Liver (tissue), 8 donors: ENCODE measurements at regions not wholly inside any gene's neighbourhood (a gene's known extent, or its start where the extent isn't known, plus 50 kb on each side); places are given as distances from the start of the nearest gene placed in this dataset.

ENCODE experiments used
- DNase-seq: peaks from one replicate; pipeline ENCODE4 v3.0.0-alpha.2; 2017; ENCODE audit warnings: low spot score
- H3K27ac ChIP-seq, 2 donors: one replicate each; pipeline ENCODE4 v1.7.0; 2013; ENCODE audit warnings: inconsistent platforms in 2 of 2, low read length in 2 of 2, control low read depth in 1 of 2, low read depth in 1 of 2, mild to moderate bottlenecking in 1 of 2
- H3K27me3 ChIP-seq, 4 donors: one replicate each; pipeline versions ENCODE4 v1.6.1 to v1.7.0; 2013; ENCODE audit warnings: low read length in 3 of 4, inconsistent platforms in 1 of 4, mild to moderate bottlenecking in 1 of 4, moderate library complexity in 1 of 4; ENCODE audit not compliant: control insufficient read depth in 4 of 4, insufficient read depth in 4 of 4
- H3K36me3 ChIP-seq, 4 donors: one replicate each; pipeline versions ENCODE4 v1.6.1 to v1.7.0; 2013; ENCODE audit warnings: low read length in 3 of 4, mild to moderate bottlenecking in 3 of 4, low read depth in 1 of 4, moderate library complexity in 1 of 4; ENCODE audit not compliant: control insufficient read depth in 4 of 4, insufficient read depth in 3 of 4
- H3K4me1 ChIP-seq, 4 donors: one replicate each; pipeline versions ENCODE4 v1.6.1 to v1.7.0; 2013; ENCODE audit warnings: low read length in 3 of 4, mild to moderate bottlenecking in 3 of 4, moderate library complexity in 1 of 4; ENCODE audit not compliant: control insufficient read depth in 4 of 4, insufficient read depth in 4 of 4
- H3K4me3 ChIP-seq, 3 donors: one replicate each; pipeline versions ENCODE4 v1.6.1 to v1.7.0; 2013; ENCODE audit warnings: low read length in 3 of 3, control low read depth in 1 of 3, low read depth in 1 of 3, mild to moderate bottlenecking in 1 of 3
- H3K9ac ChIP-seq, 2 donors: one replicate each; pipeline ENCODE4 v1.7.0; 2013; ENCODE audit warnings: low read length in 2 of 2, mild to moderate bottlenecking in 2 of 2, moderate library complexity in 2 of 2, control low read depth in 1 of 2, low read depth in 1 of 2
- H3K9me3 ChIP-seq, 4 donors: one replicate each; pipeline versions ENCODE4 v1.6.1 to v1.7.0; 2013; ENCODE audit warnings: low read length in 3 of 4; ENCODE audit not compliant: control insufficient read depth in 4 of 4
- ATF3 ChIP-seq: IDR thresholded peaks from 2 replicates; pipeline ENCODE4 v1.6.1; 2016; ENCODE audit warnings: antibody characterized with exemption
- CTCF ChIP-seq: fragments of 150-350 bp; IDR thresholded peaks from 2 replicates; pipeline ENCODE4 v1.5.1; 2017; ENCODE audit warnings: improper control_type of control experiment, low read depth, low read length; ENCODE audit not compliant: missing input control
- EGR1 ChIP-seq, 2 donors: IDR thresholded peaks; 2 replicates each; pipeline ENCODE4 v1.6.1; 2016 to 2018; ENCODE audit warnings: antibody characterized with exemption in 2 of 2, low read depth in 2 of 2
- FOXA1 ChIP-seq: IDR thresholded peaks from 2 replicates; pipeline ENCODE4 v1.6.1; 2016; ENCODE audit warnings: antibody characterized with exemption
- FOXA2 ChIP-seq: IDR thresholded peaks from 2 replicates; pipeline ENCODE4 v1.6.1; 2016; ENCODE audit warnings: antibody characterized with exemption
- GABPA ChIP-seq, 2 donors: IDR thresholded peaks in 1 of 2; conservative IDR thresholded peaks in 1 of 2; 2 replicates each; pipeline ENCODE4 v1.6.1; 2016; ENCODE audit warnings: antibody characterized with exemption in 2 of 2, mild to moderate bottlenecking in 1 of 2, moderate library complexity in 1 of 2
- HNF4A ChIP-seq, 2 donors: conservative IDR thresholded peaks; 2 replicates each; pipeline ENCODE4 v1.6.1; 2016; ENCODE audit warnings: antibody characterized with exemption in 2 of 2, mild to moderate bottlenecking in 2 of 2
- HNF4G ChIP-seq: IDR thresholded peaks from 2 replicates; pipeline ENCODE4 v1.6.1; 2016; ENCODE audit warnings: antibody characterized with exemption
- JUND ChIP-seq, 2 donors: IDR thresholded peaks; 2 replicates each; pipeline ENCODE4 v1.6.1; 2016; ENCODE audit warnings: antibody characterized with exemption in 2 of 2
- MAX ChIP-seq: IDR thresholded peaks from 2 replicates; pipeline ENCODE4 v1.6.1; 2016; ENCODE audit warnings: antibody characterized with exemption
- NR2F2 ChIP-seq: IDR thresholded peaks from 2 replicates; pipeline ENCODE4 v1.6.1; 2016; ENCODE audit warnings: antibody characterized with exemption
- RAD21 ChIP-seq, 2 donors: IDR thresholded peaks; 2 replicates each; pipeline ENCODE4 v1.6.1; 2016; ENCODE audit warnings: antibody characterized with exemption in 2 of 2, mild to moderate bottlenecking in 2 of 2
- REST ChIP-seq: IDR thresholded peaks from 2 replicates; pipeline ENCODE4 v1.6.1; 2016; ENCODE audit warnings: antibody characterized with exemption, mild to moderate bottlenecking
- RXRA ChIP-seq, 2 donors: IDR thresholded peaks; 2 replicates each; pipeline ENCODE4 v1.6.1; 2017 to 2018; ENCODE audit warnings: antibody characterized with exemption in 2 of 2, mild to moderate bottlenecking in 1 of 2
- SP1 ChIP-seq: IDR thresholded peaks from 2 replicates; pipeline ENCODE4 v1.6.1; 2018; ENCODE audit warnings: antibody characterized with exemption, mild to moderate bottlenecking
- TAF1 ChIP-seq: conservative IDR thresholded peaks from 2 replicates; pipeline ENCODE4 v1.6.1; 2016; ENCODE audit warnings: antibody characterized with exemption, mild to moderate bottlenecking
- YY1 ChIP-seq: IDR thresholded peaks from 2 replicates; pipeline ENCODE4 v1.6.1; 2016; ENCODE audit warnings: antibody characterized with exemption, mild to moderate bottlenecking
- ZBTB33 ChIP-seq: IDR thresholded peaks from 2 replicates; pipeline ENCODE4 v1.6.1; 2016; ENCODE audit warnings: antibody characterized with exemption
- WGBS: extraction: QIAGEN DNeasy Blood & Tissue Kit; methylation state at CpG from one replicate; pipeline ENCODE4 v1.1.7; 2013; 5-methylcytosine and 5-hydroxymethylcytosine counted together
- donor health status: healthy.
- donor health status: healthy.
- donor health status: healthy.
- donor health status: healthy.
- donor health status: healthy.

GRCh38 chr14:28020112-28020511, 746.5 kb upstream of the FOXG1 start:
- H3K9me3 ChIP-seq: no peaks in the 10 kb centered on the region
- H3K4me1 ChIP-seq: no peaks in the 10 kb centered on the region
- H3K27ac ChIP-seq: no peak overlapping the region
- H3K27me3 ChIP-seq: peaks cover 0 to 5% (median 0%) of the 10 kb centered on the region in 4 donors
- H3K4me3 ChIP-seq: no peak overlapping the region
- 78% methylated on average over 2 of the region's 2 CpGs for WGBS
- H3K36me3 ChIP-seq: no peaks in the 10 kb centered on the region
- TF ChIP-seq RXRA (IDR thresholded peaks at IDR 0.05): no peak
- TF ChIP-seq JUND (IDR thresholded peaks at IDR 0.05): no peak
- TF ChIP-seq MAX: no peak
- no peak for TF ChIP-seq TAF1
- TF ChIP-seq FOXA1: no peak
- no peak for TF ChIP-seq CTCF
- TF ChIP-seq ATF3: no peak
- TF ChIP-seq REST: no peak
- TF ChIP-seq SP1: no peak
- no peak for TF ChIP-seq RAD21 (IDR thresholded peaks at IDR 0.05)
- TF ChIP-seq HNF4G: no peak
- TF ChIP-seq NR2F2: no peak
- TF ChIP-seq FOXA2: no peak
- no peak for TF ChIP-seq ZBTB33
- no peak for TF ChIP-seq EGR1 (IDR thresholded peaks at IDR 0.05; ENCODE audit: low read depth in 2 of 2)
- no peak for TF ChIP-seq YY1
- TF ChIP-seq HNF4A (conservative IDR thresholded peaks at IDR 0.05): no peak
- TF ChIP-seq GABPA (IDR thresholded peaks at IDR 0.05 in 1 of 2, conservative IDR thresholded peaks at IDR 0.05 in 1 of 2): no peak
- H3K9ac ChIP-seq: no peak overlapping the region
- DNase-seq: no peak

- no peak overlapping the region for H3K4me3 ChIP-seq
- 74% methylated on average over 1 of the region's 1 CpG for WGBS
- H3K9ac ChIP-seq: no peak overlapping the region
- H3K36me3 ChIP-seq: no peaks in the 10 kb centered on the region
- H3K27ac ChIP-seq: no peak overlapping the region
- no peaks in the 10 kb centered on the region for H3K4me1 ChIP-seq
- DNase-seq: no peak
- H3K9me3 ChIP-seq: no peaks in the 10 kb centered on the region
- peaks cover 0 to 5% (median 0%) of the 10 kb centered on the region in 4 donors for H3K27me3 ChIP-seq
- TF ChIP-seq RXRA (IDR thresholded peaks at IDR 0.05) (no peak), SP1 (no peak), CTCF (no peak), NR2F2 (no peak), YY1 (no peak), REST (no peak), TAF1 (no peak), FOXA2 (no peak), MAX (no peak)
Measured at GRCh38 chr14:28023853-28024252, 742.7 kb upstream of the FOXG1 start.
